GM06990 (cell line): ENCODE measurements at regions not wholly inside any gene's neighbourhood (a gene's known extent, or its start where the extent isn't known, plus 50 kb on each side); places are given as distances from the start of the nearest gene placed in this dataset.

Source experiments
- DNase-seq: peaks from one replicate; pipeline ENCODE4 v3.0.0-alpha.2; 2011; ENCODE audit not compliant: insufficient read length; ENCODE audit errors: extremely low read depth
- H3K27me3 ChIP-seq: replicated peaks from 2 replicates; pipeline ENCODE4 v1.6.0; 2011; ENCODE audit warnings: low read length; ENCODE audit not compliant: control insufficient read depth, insufficient read depth
- H3K36me3 ChIP-seq: 2 replicates; pipeline ENCODE4 v1.5.1; 2011; ENCODE audit warnings: low read length; ENCODE audit not compliant: control insufficient read depth, insufficient read depth
- H3K4me3 ChIP-seq: replicated peaks from 2 replicates; pipeline ENCODE4 v1.5.1; 2011; ENCODE audit warnings: low read depth, mild to moderate bottlenecking, control low read depth, low read length
- CTCF ChIP-seq: IDR thresholded peaks from 2 replicates; pipeline ENCODE4 v1.5.1; 2011; ENCODE audit warnings: low read length, control low read depth, mild to moderate bottlenecking, inconsistent platforms; ENCODE audit not compliant: insufficient read depth, poor library complexity, severe bottlenecking

GRCh38 chr1:95325349-95325748, 91.3 kb downstream of the RWDD3 start:
- Histone ChIP-seq H3K27me3 (no peaks in the 10 kb centered on the region), H3K4me3 (no peak overlapping the region), H3K36me3 (no peaks in the 10 kb centered on the region)
- DNase-seq = no peak
- no peak for TF ChIP-seq CTCF

GRCh38 chr1:95326023-95326422, 92.0 kb downstream of the RWDD3 start:
- no peaks in the 10 kb centered on the region for H3K27me3 ChIP-seq
- H3K36me3 ChIP-seq = no peaks in the 10 kb centered on the region
- no peak for DNase-seq
- no peak for TF ChIP-seq CTCF
- H3K4me3 ChIP-seq = no peak overlapping the region

GRCh38 chr1:95332754-95333153, 98.7 kb downstream of the RWDD3 start:
- H3K4me3 ChIP-seq = no peak overlapping the region
- no peaks in the 10 kb centered on the region for H3K27me3 ChIP-seq
- DNase-seq = no peak
- no peak for TF ChIP-seq CTCF
- no peaks in the 10 kb centered on the region for H3K36me3 ChIP-seq

GRCh38 chr1:95339377-95339776, 105.4 kb downstream of the RWDD3 start:
- no peak for TF ChIP-seq CTCF
- Histone ChIP-seq H3K27me3 (no peaks in the 10 kb centered on the region), H3K4me3 (no peak overlapping the region), H3K36me3 (no peaks in the 10 kb centered on the region)
- no peak for DNase-seq

- Histone ChIP-seq H3K4me3 (no peak overlapping the region), H3K36me3 (no peaks in the 10 kb centered on the region), H3K27me3 (no peaks in the 10 kb centered on the region)
- TF ChIP-seq CTCF = no peak
- no peak for DNase-seq
Observed at GRCh38 chr1:95340061-95340460, 106.1 kb downstream of the RWDD3 start.

- Histone ChIP-seq H3K36me3 (no peaks in the 10 kb centered on the region), H3K4me3 (no peak overlapping the region), H3K27me3 (no peaks in the 10 kb centered on the region)
- DNase-seq = no peak
- no peak for TF ChIP-seq CTCF
Observed at GRCh38 chr1:95352767-95353166, 118.8 kb downstream of the RWDD3 start.
